A549 (cell line): ENCODE measurements at regions not wholly inside any gene's neighbourhood (a gene's known extent, or its start where the extent isn't known, plus 50 kb on each side); places are given as distances from the start of the nearest gene placed in this dataset.

Source experiments
- ATAC-seq, 2 experiments: fragments of 200-7000 bp in 1 of 2; fragments of >200 bp in 1 of 2; cut with Nextera tagmentation in 1 of 2; cut with Tn5 transposase in 1 of 2; 3 replicates each; pipeline versions ENCODE4 v1.8.0 to v1.9.1; 2018 to 2020; ENCODE audit warnings: mild to moderate bottlenecking in 1 of 2, moderate library complexity in 1 of 2
- CTCF ChIA-PET: fragments of 300-600 bp; sonication (Branson Sonifier 250); formaldehyde crosslinking; extraction: SDS; loops from one replicate; lab custom pipeline; 2021; ENCODE audit warnings: antibody characterized with exemption, inconsistent platforms; lab: Yijun Ruan, JAX
- POLR2A ChIA-PET: fragments of 350-600 bp; formaldehyde crosslinking; extraction: SDS; loops from one replicate; lab custom pipeline; 2021; ENCODE audit warnings: antibody characterized with exemption, inconsistent platforms; lab: Yijun Ruan, JAX
- DNase-seq, 2 experiments: peaks; one replicate each; pipeline versions ENCODE4 v3.0.0 to v3.0.0-alpha.2; 2011 to 2016; ENCODE audit warnings: low read depth in 1 of 2, low spot score in 1 of 2
- FAIRE-seq: peaks from 2 replicates; lab custom pipeline; 2011; peaks lifted over from hg19 to GRCh38; lab: Jason Lieb, UNC
- H3K27ac ChIP-seq, 2 experiments: fragments of >200 bp; sonication (Bioruptor Twin); formaldehyde crosslinking; 3 replicates each; pipeline ENCODE4 v1.5.1; 2016 to 2017
- H3K4me1 ChIP-seq: fragments of >200 bp; sonication (Bioruptor Twin); formaldehyde crosslinking; 3 replicates; pipeline ENCODE4 v1.6.1; 2016
- H3K4me2 ChIP-seq: fragments of >200 bp; sonication (Bioruptor Twin); formaldehyde crosslinking; 3 replicates; pipeline ENCODE4 v1.6.1; 2016
- H3K4me3 ChIP-seq: fragments of >200 bp; sonication (Bioruptor Twin); formaldehyde crosslinking; 3 replicates; pipeline ENCODE4 v1.5.1; 2016
- H3K9me3 ChIP-seq: fragments of >200 bp; sonication (Bioruptor Twin); formaldehyde crosslinking; 3 replicates; pipeline ENCODE4 v1.6.1; 2016
- CBX2 ChIP-seq: fragments of 200-600 bp; sonication (generic); IDR thresholded peaks from 2 replicates; pipeline ENCODE4 v1.6.1; 2016; ENCODE audit warnings: low read depth, mild to moderate bottlenecking, borderline replicate concordance
- CBX8 ChIP-seq: fragments of 200-600 bp; sonication (generic); IDR thresholded peaks from 2 replicates; pipeline ENCODE4 v1.6.1; 2016
- EP300 ChIP-seq, 2 experiments: fragments of >200 bp; sonication (Bioruptor Twin); formaldehyde crosslinking; IDR thresholded peaks; 2 replicates in 1 of 2; 3 replicates in 1 of 2; pipeline ENCODE4 v1.6.1; 2016 to 2017
- ESRRA ChIP-seq: fragments of 150-350 bp; IDR thresholded peaks from 2 replicates; pipeline ENCODE4 v1.6.1; 2014; ENCODE audit warnings: mild to moderate bottlenecking, low read length, borderline replicate concordance
- FOSB ChIP-seq: fragments of 250-450 bp; sonication (Bioruptor Pico); IDR thresholded peaks from 2 replicates; pipeline ENCODE4 v1.5.0; 2020; ENCODE audit warnings: mild to moderate bottlenecking, moderate library complexity
- FOSL2 ChIP-seq, 2 experiments: fragments of 450-650 bp in 1 of 2; fragments of >200 bp in 1 of 2; sonication (Bioruptor Twin) in 1 of 2; formaldehyde crosslinking; IDR thresholded peaks; 2 replicates each; pipeline versions ENCODE4 v1.5.0 to v1.6.1; 2016 to 2020; ENCODE audit warnings: mild to moderate bottlenecking in 1 of 2, moderate library complexity in 1 of 2
- FOXS1 ChIP-seq: fragments of 250-450 bp; sonication (Bioruptor Pico); IDR thresholded peaks from 2 replicates; pipeline ENCODE4 v1.5.0; 2020; ENCODE audit warnings: mild to moderate bottlenecking, moderate library complexity
- HEYL ChIP-seq: fragments of 250-450 bp; sonication (Bioruptor Pico); IDR thresholded peaks from 2 replicates; pipeline ENCODE4 v1.8.0; 2021; ENCODE audit warnings: mild to moderate bottlenecking, moderate library complexity
- HOXB13 ChIP-seq: fragments of 250-450 bp; sonication (Bioruptor Pico); IDR thresholded peaks from 2 replicates; pipeline ENCODE4 v1.5.0; 2020; ENCODE audit warnings: low read depth, mild to moderate bottlenecking, moderate library complexity
- JUN ChIP-seq, 2 experiments: fragments of >200 bp; sonication (Bioruptor Twin); formaldehyde crosslinking; IDR thresholded peaks; 2 replicates in 1 of 2; 3 replicates in 1 of 2; pipeline ENCODE4 v1.6.1; 2016 to 2017
- KDM1A ChIP-seq: fragments of 200-600 bp; sonication (generic); IDR thresholded peaks from 2 replicates; pipeline ENCODE4 v1.6.1; 2016; ENCODE audit warnings: low read depth, mild to moderate bottlenecking
- MAFK ChIP-seq: fragments of 450-650 bp; IDR thresholded peaks from 2 replicates; pipeline ENCODE4 v1.6.1; 2014; ENCODE audit not compliant: partially characterized antibody
- NFE2L2 ChIP-seq: fragments of 150-350 bp; conservative IDR thresholded peaks from 2 replicates; pipeline ENCODE4 v1.6.1; 2014; ENCODE audit warnings: low read length
- NR3C1 ChIP-seq: fragments of >200 bp; sonication (Bioruptor Twin); formaldehyde crosslinking; IDR thresholded peaks from 3 replicates; pipeline ENCODE4 v1.6.1; 2017
- PHF8 ChIP-seq: fragments of 200-600 bp; sonication (generic); IDR thresholded peaks from 2 replicates; pipeline ENCODE4 v1.6.1; 2016; ENCODE audit warnings: low read depth, mild to moderate bottlenecking, antibody characterized with exemption, moderate library complexity, borderline replicate concordance
- POLR2AphosphoS2 ChIP-seq: conservative IDR thresholded peaks from 2 replicates; pipeline ENCODE4 v1.6.1; 2012; ENCODE audit warnings: low read length, improper control_type of control experiment, inconsistent platforms
- RARB ChIP-seq: fragments of 250-450 bp; sonication (Bioruptor Pico); IDR thresholded peaks from 2 replicates; pipeline ENCODE4 v1.8.0; 2021; ENCODE audit warnings: mild to moderate bottlenecking, moderate library complexity
- RCOR1 ChIP-seq: fragments of 150-350 bp; IDR thresholded peaks from 2 replicates; pipeline ENCODE4 v1.6.1; 2014; ENCODE audit warnings: antibody characterized with exemption, low read length, low read depth
- RFX5 ChIP-seq: fragments of 450-650 bp; IDR thresholded peaks from 2 replicates; pipeline ENCODE4 v1.7.1; 2014; ENCODE audit warnings: antibody characterized with exemption, mild to moderate bottlenecking, moderate library complexity
- SREBF2 ChIP-seq: fragments of 450-650 bp; IDR thresholded peaks from 2 replicates; pipeline ENCODE4 v1.6.1; 2014; ENCODE audit warnings: mild to moderate bottlenecking, moderate library complexity
- ZFP36 ChIP-seq: fragments of 450-650 bp; IDR thresholded peaks from 2 replicates; pipeline ENCODE4 v1.6.1; 2014; ENCODE audit warnings: borderline replicate concordance; ENCODE audit not compliant: partially characterized antibody
- ZNF302 ChIP-seq: fragments of 250-450 bp; sonication (Bioruptor Pico); IDR thresholded peaks from 2 replicates; pipeline ENCODE4 v1.9.0; 2021; ENCODE audit warnings: inconsistent platforms, mild to moderate bottlenecking, moderate library complexity
- WGBS: methylation state at CpG from one replicate; pipeline ENCODE4 v1.1.6; 2017; ENCODE audit errors: missing lambda C conversion rate; 5-methylcytosine and 5-hydroxymethylcytosine counted together
- TF ChIP-seq, protein P1 (sequence below): fragments of 150-350 bp; IDR thresholded peaks from 2 replicates; pipeline ENCODE4 v1.6.1; 2014; ENCODE audit warnings: low read depth, mild to moderate bottlenecking, low read length
- TF ChIP-seq, protein P2 (sequence below): fragments of >200 bp; sonication (Bioruptor Twin); formaldehyde crosslinking; IDR thresholded peaks from 2 replicates; pipeline ENCODE4 v1.6.1; 2016
- TF ChIP-seq, protein P3 (sequence below): fragments of 450-650 bp; IDR thresholded peaks from 2 replicates; pipeline ENCODE4 v1.6.1; 2014; ENCODE audit warnings: antibody characterized with exemption

DNA sequence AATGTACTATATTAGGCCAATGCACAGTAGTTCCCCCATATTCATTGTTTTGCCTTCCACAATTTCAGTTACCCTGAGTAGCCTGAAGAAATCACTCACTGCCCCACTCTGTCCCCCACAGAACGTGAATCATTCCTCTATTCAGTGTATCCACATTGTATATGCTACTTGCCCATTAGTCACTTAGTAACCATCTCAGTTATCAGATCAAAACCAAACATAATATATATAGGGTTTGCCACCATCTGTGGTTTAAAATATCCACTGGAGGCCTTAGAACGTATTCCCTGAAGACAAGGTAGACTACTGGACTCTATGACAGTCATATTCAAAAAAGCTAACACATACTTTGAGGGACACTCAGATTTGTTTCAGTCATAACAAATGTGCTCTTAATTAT is 465.7 kb upstream of the RGMB start:
- Histone ChIP-seq H3K9me3 (no peaks in the 10 kb centered on the region), H3K4me1 (no peaks in the 10 kb centered on the region), H3K4me3 (no peak overlapping the region), H3K27ac (no peak overlapping the region), H3K4me2 (no peak overlapping the region)
- ATAC-seq (no peak), FAIRE-seq (no peak), DNase-seq (no peak)
- CTCF ChIA-PET: interaction anchor here (0.6 to 1.2 kb wide), 2 partner anchors 9 to 511 kb away, joined by 3 read pairs; no protein-coding TSS in a partner anchor
- TF ChIP-seq RARB: no peak
- TF ChIP-seq EP300 (IDR thresholded peaks at IDR 0.05): no peak
- TF ChIP-seq, protein P1, sequence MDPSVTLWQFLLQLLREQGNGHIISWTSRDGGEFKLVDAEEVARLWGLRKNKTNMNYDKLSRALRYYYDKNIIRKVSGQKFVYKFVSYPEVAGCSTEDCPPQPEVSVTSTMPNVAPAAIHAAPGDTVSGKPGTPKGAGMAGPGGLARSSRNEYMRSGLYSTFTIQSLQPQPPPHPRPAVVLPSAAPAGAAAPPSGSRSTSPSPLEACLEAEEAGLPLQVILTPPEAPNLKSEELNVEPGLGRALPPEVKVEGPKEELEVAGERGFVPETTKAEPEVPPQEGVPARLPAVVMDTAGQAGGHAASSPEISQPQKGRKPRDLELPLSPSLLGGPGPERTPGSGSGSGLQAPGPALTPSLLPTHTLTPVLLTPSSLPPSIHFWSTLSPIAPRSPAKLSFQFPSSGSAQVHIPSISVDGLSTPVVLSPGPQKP: no peak
- no peak for TF ChIP-seq HEYL (CRISPR knock-in tag)
- TF ChIP-seq, protein P2, sequence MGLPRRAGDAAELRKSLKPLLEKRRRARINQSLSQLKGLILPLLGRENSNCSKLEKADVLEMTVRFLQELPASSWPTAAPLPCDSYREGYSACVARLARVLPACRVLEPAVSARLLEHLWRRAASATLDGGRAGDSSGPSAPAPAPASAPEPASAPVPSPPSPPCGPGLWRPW: no peak
- TF ChIP-seq, protein P3, sequence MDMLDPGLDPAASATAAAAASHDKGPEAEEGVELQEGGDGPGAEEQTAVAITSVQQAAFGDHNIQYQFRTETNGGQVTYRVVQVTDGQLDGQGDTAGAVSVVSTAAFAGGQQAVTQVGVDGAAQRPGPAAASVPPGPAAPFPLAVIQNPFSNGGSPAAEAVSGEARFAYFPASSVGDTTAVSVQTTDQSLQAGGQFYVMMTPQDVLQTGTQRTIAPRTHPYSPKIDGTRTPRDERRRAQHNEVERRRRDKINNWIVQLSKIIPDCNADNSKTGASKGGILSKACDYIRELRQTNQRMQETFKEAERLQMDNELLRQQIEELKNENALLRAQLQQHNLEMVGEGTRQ: no peak
- no peak for TF ChIP-seq PHF8
- no peak for TF ChIP-seq POLR2AphosphoS2
- no peak for TF ChIP-seq JUN (IDR thresholded peaks at IDR 0.05)
- TF ChIP-seq CBX2: no peak
- TF ChIP-seq SREBF2: no peak
- no peak for TF ChIP-seq NFE2L2
- no peak for TF ChIP-seq FOXS1 (CRISPR knock-in tag)
- no peak for TF ChIP-seq RCOR1
- TF ChIP-seq CBX8: no peak
- 17% methylated on average over 2 of the region's 2 CpGs for WGBS
- POLR2A ChIA-PET: no interaction called here

DNA sequence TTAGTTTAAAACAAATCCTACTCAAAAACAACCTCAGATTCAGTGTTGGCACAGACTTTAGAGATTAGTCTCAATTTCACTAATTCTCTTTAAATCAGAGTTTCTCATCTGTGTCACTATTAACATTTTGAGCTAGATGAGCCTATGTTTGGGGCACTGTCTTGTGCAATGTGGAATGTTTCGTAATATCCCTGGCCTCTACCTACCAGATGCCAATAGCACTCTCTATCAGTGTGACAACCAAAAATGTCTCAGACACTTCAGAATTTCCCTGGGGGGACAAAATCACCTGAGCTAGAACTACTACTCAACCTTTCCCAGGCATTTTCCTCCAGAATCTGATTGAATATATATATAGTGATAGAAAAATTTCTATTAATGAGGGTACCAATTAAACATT is 465.2 kb upstream of the RGMB start:
- Histone ChIP-seq H3K27ac (no peak overlapping the region), H3K4me1 (no peaks in the 10 kb centered on the region), H3K4me2 (no peak overlapping the region), H3K4me3 (no peak overlapping the region), H3K9me3 (no peaks in the 10 kb centered on the region)
- ChIA-PET CTCF (interaction anchor here (0.6 to 1.2 kb wide), 3 partner anchors 9 to 510 kb away, joined by 3 read pairs; no protein-coding TSS in a partner anchor), POLR2A (no interaction called here)
- no peak for TF ChIP-seq KDM1A
- TF ChIP-seq FOSB (CRISPR knock-in tag): no peak
- TF ChIP-seq, protein P2: no peak
- TF ChIP-seq NR3C1: no peak
- no peak for TF ChIP-seq RFX5
- no peak for TF ChIP-seq ESRRA
- no peak for TF ChIP-seq MAFK
- TF ChIP-seq HOXB13 (CRISPR knock-in tag): no peak
- TF ChIP-seq, protein P1: no peak
- TF ChIP-seq ZNF302 (CRISPR knock-in tag): no peak
- TF ChIP-seq ZFP36: no peak
- no peak for TF ChIP-seq FOSL2 (IDR thresholded peaks at IDR 0.05)
- TF ChIP-seq FOSL2 (CRISPR knock-in tag; IDR thresholded peaks at IDR 0.05): no peak
- no peak for ATAC-seq
- WGBS: 63% methylated on average over 1 of the region's 1 CpG
- no peak for DNase-seq
- no peak for FAIRE-seq
